ENCODE measurements at regions not wholly inside any gene's neighbourhood (a gene's known extent, or its start where the extent isn't known, plus 50 kb on each side); places are given as distances from the start of the nearest gene placed in this dataset.
"Not testable (repeated sequence)": the region's sequence is repeated elsewhere in the genome, so short reads cannot be mapped to it uniquely, and the experiment has no call there.

DNA sequence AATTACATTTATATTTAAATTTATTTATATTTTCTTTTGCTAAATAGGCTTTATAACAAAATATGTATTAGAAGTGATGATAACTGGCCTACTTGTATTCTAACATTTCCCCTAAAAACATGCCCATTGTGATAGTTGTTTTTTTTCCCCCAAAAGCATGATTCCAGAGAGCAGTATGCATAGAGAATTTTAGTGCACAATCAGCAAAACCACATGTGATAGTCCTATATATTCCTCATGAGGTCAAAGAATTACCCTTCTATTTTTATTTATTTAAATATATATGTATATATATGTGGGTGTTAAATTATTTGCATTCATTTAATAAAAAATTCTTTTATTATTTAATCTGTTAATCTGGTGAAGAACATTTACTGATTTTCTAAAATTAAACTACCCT is 78.2 kb upstream of the TLL1 start:
- DNase-seq: no peak

DNA sequence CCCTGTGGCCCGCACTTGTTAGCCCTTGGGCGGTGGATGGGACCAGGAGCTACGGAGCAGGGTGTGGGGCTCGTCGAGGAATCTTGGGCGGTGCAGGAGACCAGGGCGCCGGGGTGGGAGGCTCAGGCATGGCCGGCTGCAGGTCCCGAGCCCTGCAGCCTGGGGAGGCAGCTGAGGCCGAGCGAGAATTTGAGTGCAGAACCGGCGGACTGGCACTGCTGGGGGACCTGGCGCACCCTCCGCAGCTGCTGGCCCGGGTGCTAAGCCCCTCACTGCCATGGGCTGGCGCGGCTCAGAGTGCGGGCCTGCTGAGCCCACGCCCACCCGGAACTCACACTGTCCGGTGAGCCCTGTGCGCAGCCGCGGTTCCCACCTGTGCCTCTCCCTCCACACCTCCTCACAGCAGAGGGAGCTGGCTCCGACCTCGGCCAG is 73.6 kb upstream of the TLL1 start:
- no peak for TF ChIP-seq POLR2A (IDR thresholded peaks at IDR 0.05; ENCODE audit: low read length)
- no peak for TF ChIP-seq GATA1 (IDR thresholded peaks at IDR 0.05; ENCODE audit: low read depth, low read length)

More for the DNA sequence above, 78.2 kb upstream of the TLL1 start:
- TF ChIP-seq GATA1 (IDR thresholded peaks at IDR 0.05; ENCODE audit: low read depth, low read length) (no peak), POLR2A (IDR thresholded peaks at IDR 0.05; ENCODE audit: low read length) (no peak)

DNA sequence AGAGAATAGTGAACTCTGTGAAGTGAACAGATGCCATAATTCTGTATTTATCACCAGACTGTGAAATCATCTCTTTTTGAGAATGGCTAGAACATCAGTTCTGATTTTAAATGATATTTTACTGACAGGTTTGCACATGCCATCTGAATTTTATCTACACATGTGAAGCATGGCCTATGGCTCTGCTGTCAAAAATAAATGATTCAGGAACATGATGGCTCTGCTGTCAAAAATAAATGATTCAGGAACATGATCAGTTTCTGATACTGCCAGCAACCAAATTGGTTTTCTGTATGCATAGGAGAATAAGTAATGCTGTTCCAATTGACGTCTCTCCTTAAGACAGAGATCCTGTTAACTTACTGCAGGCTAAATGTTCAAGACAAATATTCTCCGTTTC is 70.6 kb upstream of the TLL1 start:
- DNase-seq: no peak
- TF ChIP-seq POLR2A (IDR thresholded peaks at IDR 0.05; ENCODE audit: low read length): no peak
- no peak for TF ChIP-seq GATA1 (IDR thresholded peaks at IDR 0.05; ENCODE audit: low read depth, low read length)

More for the DNA sequence above, 73.6 kb upstream of the TLL1 start:
- no peak for DNase-seq

DNA sequence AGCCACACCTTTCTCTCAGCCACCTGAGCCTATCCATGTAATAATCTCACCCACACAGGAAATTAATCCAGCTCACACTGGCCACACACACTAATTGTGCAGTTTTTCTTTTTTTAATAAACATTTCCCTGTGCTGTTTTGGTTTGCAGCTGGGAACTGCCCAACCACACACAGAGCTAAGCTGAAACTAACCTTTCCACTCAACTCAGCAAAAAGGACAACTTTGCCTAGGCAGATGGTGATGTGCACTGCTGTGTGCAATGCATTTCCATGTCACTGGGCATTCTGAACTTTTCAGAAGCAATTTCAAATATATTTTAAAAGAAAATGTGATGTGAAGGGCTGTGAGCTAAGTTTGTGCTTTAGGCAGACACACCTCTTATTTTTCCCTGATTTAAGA is 70.0 kb upstream of the TLL1 start:
- DNase-seq: no peak
- TF ChIP-seq GATA1 (IDR thresholded peaks at IDR 0.05; ENCODE audit: low read depth, low read length) (no peak), POLR2A (IDR thresholded peaks at IDR 0.05; ENCODE audit: low read length) (no peak)

DNA sequence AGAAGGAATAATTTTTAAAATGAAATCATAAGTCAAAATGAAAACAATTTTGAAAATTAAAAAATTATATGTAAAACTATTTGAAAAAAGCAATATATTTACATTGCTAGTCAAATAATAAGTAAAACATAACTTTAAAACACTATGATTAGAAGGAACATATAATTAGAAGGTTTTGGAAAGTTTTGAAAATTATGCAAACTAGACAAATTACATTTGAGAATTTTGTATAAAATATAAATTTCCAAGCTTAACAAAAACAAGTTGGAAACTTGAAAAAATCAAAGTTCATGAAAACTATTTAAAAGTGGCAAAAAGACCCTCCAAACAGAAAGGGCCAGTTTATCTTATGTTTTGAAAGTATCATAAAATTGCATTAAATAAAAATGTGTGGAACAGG is 67.6 kb upstream of the TLL1 start:
- no peak for TF ChIP-seq GATA1 (IDR thresholded peaks at IDR 0.05; ENCODE audit: low read depth, low read length)
- TF ChIP-seq POLR2A (IDR thresholded peaks at IDR 0.05; ENCODE audit: low read length): no peak
- DNase-seq: no peak

DNA sequence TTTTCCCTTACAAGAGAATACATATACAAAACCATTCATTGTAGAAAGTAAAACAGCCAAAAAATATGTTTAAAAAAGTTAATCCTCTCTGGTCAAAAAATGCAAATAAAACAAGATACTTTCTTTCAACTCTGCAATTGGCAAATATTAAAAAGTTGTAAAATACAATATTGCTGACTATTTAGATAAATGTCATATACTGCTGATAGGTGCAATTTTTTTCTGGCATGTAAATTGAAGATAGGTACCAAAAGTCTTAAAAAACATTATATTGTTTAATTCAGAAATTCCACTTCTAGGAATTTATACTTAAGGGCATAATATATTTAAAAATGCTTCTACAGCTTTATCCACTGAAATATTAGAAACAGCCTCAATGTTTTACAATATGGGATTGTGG is 66.4 kb upstream of the TLL1 start:
- TF ChIP-seq GATA1 (IDR thresholded peaks at IDR 0.05; ENCODE audit: low read depth, low read length): no peak
- TF ChIP-seq POLR2A (IDR thresholded peaks at IDR 0.05; ENCODE audit: low read length): no peak
- DNase-seq: no peak

DNA sequence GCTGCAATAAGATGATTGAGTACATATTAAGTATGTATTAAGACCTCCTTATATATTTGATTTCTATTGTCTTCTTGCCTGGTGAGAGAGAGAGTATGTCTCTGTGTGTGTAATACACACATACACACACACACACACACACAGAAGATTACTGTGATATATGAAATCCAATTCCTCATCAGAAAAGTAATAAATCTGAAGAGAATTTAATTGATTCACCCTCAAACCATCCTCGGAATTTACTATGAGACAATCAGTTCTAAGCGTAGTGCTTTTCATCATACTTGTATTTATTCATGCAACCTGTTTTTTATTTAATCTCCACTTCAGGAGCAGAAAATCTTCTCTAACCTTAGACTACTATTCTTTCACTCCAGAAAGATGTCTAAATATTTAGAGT is 62.3 kb upstream of the TLL1 start:
- no peak for DNase-seq
- TF ChIP-seq GATA1 (IDR thresholded peaks at IDR 0.05; ENCODE audit: low read depth, low read length) (no peak), POLR2A (IDR thresholded peaks at IDR 0.05; ENCODE audit: low read length) (no peak)

DNA sequence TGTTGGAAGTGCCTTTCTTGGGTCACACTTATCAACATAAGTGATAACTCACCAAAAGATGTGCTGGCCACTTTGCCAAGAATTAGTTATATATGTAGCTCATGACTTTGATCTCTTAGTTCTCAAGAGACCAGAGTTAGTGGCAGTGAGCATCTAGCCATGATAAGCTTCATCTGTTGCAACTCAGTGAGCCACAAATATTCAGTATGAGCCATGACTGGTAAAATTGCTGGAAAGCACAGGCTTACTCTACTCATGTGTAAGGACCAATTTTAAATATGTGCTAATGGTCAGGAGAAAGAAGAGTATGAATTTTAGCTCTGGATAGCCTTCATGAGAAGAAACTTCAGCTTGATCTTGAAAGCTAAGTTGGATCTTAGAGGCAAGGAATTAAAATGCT is 59.4 kb upstream of the TLL1 start:
- DNase-seq: no peak
- TF ChIP-seq GATA1 (IDR thresholded peaks at IDR 0.05; ENCODE audit: low read depth, low read length) (no peak), POLR2A (IDR thresholded peaks at IDR 0.05; ENCODE audit: low read length) (no peak)

DNA sequence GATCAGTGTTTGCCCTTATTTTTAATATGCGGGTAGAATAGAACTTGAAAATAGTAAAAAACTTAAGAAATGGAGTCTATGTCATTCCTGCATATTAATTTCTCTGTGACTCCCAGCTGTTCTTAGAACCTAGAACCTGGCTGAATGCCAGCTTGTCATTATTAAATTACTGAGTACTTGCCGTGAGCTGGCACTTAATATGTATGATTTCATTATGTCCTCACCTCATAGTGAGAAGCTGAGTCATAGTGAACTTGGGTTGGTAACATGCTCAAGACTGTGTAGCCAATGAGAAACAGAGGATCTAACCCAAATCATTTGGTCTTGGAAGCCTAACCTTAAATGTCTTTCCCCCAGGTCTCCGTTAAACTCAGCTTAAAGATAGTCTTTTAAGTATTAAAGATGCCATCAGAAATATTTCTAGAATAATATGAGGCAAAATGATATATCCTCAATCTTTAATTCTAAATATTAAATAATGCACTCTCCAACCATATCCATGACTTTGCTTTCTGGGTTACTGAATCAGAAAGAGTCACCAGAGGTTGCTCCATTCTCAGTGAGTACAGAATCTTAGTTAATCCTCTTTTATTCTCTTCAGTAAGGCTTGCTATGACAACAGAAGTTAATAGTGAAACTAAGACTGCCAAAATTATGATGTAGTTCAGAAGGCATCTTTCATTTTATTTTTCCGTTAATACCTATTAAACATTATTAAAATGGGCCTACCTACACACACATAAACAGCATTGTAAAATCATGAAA is 58.6 kb upstream of the TLL1 start:
- no peak for DNase-seq

DNA sequence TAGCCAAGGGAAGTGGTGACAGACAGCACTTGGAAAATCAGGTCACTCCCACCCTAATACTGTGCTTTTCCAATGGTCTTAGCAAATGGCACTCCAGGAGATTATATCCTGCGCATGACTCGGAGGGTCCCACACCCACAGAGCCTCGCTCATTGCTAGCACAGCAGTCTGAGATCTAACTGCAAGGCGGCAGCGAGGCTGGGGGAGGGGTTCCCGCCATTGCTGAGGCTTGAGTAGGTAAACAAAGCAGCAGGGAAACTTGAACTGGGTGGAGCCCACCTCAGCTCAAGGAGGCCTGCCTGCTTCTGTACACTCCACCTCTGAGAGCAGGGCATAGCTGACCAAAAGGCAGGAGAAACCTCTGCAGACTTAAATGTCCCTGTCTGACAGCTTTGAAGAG is 53.9 kb upstream of the TLL1 start:
- DNase-seq: not testable (repeated sequence)

More for the DNA sequence above, 58.6 kb upstream of the TLL1 start:
- TF ChIP-seq POLR2A (IDR thresholded peaks at IDR 0.05; ENCODE audit: low read length) (no peak), GATA1 (IDR thresholded peaks at IDR 0.05; ENCODE audit: low read depth, low read length) (no peak)

All from erythroblast (primary cell).